Fibroblast of the aortic adventitia (primary cell): ENCODE measurements at regions not wholly inside any gene's neighbourhood (a gene's known extent, or its start where the extent isn't known, plus 50 kb on each side); places are given as distances from the start of the nearest gene placed in this dataset.
"Not testable (repeated sequence)": the region's sequence is repeated elsewhere in the genome, so short reads cannot be mapped to it uniquely, and the experiment has no call there.

Experiments
- DNase-seq: peaks from one replicate; pipeline ENCODE4 v3.0.0-alpha.2; 2010; ENCODE audit warnings: low read depth
- H3K4me3 ChIP-seq: 2 replicates; pipeline ENCODE4 v1.5.1; 2011; ENCODE audit warnings: low read depth, mild to moderate bottlenecking, control low read depth, low read length, moderate library complexity
- TF ChIP-seq, protein P1 (sequence below): IDR thresholded peaks from 2 replicates; pipeline ENCODE4 v1.5.1; 2011; ENCODE audit warnings: mild to moderate bottlenecking, low read length, control low read depth, inconsistent platforms; ENCODE audit not compliant: insufficient read depth

DNA sequence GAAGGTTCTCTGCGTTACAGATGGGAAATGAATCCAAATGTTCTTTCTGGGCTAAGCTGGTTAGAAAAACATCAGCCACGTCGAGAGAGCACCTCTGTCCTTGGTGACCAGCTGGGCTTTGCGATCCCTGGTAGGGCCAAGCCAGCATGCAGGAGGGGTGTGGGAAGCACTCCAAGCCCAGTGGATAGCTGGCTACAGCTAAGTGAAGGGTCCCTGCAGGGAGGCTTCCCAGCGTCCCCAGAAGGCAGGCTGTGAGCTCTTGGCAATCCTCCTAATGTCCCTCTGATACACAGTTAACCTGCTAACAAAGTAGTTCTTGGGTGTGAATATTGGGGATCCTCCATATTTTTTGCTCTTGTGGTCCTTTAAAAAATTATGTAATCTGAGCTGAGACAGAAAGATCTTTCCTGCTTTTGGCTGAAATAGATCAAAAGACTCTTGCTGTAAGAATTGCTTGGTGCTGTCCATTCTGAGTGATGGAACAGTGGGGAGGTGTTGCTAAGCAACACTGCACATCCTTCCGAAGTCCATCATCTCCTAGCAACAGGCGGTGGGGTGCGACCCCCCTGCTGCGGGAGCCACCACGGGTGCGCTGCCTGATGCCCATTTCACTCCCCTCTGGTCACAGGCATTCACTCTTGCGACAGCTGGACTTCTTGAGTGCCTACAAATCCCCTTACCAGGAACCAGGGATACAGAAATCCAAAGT, 88.5 kb upstream of the UXS1 start:
- DNase-seq: no peak
- TF ChIP-seq, protein P1, sequence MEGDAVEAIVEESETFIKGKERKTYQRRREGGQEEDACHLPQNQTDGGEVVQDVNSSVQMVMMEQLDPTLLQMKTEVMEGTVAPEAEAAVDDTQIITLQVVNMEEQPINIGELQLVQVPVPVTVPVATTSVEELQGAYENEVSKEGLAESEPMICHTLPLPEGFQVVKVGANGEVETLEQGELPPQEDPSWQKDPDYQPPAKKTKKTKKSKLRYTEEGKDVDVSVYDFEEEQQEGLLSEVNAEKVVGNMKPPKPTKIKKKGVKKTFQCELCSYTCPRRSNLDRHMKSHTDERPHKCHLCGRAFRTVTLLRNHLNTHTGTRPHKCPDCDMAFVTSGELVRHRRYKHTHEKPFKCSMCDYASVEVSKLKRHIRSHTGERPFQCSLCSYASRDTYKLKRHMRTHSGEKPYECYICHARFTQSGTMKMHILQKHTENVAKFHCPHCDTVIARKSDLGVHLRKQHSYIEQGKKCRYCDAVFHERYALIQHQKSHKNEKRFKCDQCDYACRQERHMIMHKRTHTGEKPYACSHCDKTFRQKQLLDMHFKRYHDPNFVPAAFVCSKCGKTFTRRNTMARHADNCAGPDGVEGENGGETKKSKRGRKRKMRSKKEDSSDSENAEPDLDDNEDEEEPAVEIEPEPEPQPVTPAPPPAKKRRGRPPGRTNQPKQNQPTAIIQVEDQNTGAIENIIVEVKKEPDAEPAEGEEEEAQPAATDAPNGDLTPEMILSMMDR: no peak
- H3K4me3 ChIP-seq: no peak overlapping the region

DNA sequence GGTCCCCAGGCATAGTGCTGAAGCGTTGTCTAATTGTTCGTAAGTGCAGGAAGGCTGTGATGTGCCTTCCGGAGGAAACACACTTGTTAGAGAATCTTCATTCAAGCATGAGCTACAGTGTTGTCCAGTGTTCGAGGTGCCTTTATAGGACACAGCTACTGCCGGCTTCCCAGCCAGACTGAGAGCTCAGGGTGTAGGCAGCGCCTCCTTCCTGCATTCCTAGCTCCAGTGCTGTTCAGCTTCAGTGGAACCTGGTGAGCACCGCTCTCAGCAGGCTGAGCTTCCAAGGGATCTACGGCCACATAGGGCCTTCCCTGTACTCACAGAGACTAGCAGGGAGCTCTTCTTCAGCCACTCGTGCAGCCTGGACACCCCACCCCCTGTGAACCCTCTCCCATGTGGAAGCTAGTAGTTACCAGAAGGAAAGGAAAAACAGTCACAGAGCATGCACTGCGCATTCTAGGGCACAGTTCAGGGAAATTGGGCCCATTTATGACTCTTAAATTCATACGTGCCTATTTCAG, 87.9 kb upstream of the UXS1 start:
- DNase-seq, H3K4me3 ChIP-seq: not testable (repeated sequence)

DNA sequence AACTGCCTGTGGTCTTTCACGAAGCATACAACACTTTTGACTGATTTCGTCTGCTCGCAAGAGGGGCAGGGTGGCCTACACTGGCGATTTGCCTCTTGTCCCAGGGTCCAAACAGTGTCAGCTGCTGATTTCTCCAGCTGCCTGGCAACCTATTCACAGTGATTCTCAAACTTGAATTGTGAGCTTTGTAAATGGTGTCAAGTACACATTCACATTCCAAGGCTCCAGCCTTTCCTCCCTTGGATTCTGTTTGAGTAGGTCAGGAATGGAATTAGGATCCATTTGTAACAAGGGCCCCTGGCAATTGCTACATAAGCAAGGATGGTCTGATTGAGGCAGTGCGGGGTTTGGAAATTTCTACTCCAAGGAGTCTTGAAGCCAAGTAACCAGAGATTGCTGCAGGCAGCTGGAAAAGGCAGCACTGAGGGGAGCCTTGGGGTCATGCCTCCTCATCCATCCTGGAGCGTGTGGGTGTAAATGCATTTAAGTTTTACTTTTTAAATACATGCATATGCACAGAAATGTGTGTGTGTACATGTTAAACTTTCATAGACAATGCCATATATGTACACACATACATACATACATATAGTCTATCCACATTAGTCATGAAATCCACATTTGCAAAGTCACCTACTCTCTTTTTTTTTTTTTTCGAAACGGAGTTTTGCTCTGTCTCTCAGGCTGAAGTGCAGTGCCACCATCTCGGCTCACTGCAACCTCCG, 86.8 kb upstream of the UXS1 start:
- no peak for DNase-seq
- TF ChIP-seq, protein P1: no peak
- no peak overlapping the region for H3K4me3 ChIP-seq

DNA sequence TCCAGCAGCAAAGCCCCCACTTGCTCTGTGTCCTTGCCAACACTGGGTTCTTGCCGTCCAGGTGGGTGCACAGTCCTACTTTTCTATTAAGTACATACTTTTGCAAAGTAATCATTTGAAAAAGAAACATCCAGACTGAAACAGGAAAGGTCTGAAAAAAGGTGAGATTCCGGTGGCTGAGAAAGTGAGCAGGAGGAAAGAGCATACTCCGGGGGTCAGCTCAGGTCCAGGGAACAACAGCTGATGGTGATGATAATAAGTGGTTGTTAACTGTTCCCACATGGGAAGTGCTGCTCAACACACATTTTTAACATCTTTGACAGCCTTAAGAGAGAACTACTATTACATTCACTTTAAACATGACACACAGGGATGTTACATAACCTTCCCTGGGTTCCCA, 86.1 kb upstream of the UXS1 start:
- H3K4me3 ChIP-seq: no peak overlapping the region
- no peak for DNase-seq
- TF ChIP-seq, protein P1: no peak

DNA sequence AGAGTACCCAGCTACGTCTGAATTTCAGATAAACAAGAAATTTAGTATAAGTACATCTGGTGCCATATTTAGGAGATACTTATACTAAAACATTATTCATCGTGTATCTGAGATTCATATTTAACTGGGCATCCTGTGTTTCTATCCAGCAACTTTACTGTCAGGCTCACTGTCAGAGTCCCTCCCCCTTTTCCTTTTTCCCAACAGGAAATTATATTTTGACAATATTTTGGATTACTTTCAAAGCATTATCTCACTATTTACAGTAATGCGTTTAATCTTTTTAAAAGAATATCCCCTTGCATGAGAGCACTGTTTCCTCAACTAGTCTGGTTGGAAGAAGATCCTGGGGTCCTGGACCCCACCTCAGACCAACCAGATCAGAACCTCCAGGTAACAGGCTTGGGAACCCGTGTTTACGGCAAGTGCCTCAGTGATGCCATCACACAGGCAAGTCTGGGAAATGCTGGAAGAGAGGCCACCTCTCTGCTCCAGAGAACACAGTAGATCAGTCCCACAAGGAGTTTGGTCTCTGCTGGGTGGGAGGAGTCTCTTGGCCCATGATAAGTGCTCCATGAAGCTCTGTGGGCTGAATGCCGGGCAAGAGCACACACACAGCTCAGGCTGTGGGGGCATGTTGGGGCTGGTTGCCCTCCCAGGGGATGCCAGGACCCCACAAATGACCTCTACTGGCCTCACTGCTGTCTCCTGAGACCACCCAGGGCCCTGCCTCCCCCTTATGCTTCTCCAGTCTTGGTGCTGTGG, 84.2 kb upstream of the UXS1 start:
- H3K4me3 ChIP-seq: no peak overlapping the region
- TF ChIP-seq, protein P1: no peak
- DNase-seq: no peak

DNA sequence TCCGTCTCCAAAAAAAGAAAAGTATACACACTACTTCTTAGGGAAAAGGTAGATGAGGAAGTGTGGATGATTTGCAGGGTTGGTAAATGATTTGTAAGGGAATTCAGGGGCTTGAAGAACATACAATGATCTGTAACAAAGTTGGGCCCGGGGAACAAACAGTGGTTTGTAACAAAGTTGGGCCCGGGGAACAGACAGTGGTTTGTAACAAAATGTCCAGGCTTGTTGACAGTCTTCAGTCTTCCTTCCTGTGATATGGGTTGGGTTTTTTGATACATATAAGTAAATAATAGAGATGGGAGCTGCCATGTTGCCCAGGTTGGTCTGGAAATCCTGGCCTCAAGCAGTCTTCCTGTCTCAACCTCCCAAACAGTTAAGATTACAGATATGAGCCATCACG, 83.3 kb upstream of the UXS1 start:
- no peak for DNase-seq
- TF ChIP-seq, protein P1: no peak

DNA sequence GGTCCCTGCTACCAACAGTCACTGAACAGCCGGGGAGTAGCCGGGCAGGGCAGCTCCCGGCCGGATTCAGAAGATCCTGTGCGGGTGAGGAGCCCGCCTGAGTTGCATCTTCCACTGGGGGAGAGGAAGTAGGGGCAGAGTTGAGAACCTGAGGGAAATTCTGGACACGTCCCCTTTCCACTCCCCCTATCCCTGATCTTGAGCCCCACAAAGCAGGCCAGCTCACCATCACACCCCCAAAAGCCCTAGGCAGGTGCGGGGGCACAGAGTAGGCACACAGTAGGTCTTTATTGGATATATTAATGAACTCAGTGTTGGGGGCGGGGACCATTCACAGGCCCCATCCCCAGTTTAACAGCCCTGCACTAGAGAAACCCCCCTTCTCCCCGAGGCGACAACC, 81.9 kb upstream of the UXS1 start:
- TF ChIP-seq, protein P1: no peak
- no peak for DNase-seq
- H3K4me3 ChIP-seq: no peak overlapping the region

More for the DNA sequence above, 83.3 kb upstream of the UXS1 start:
- H3K4me3 ChIP-seq: no peak overlapping the region
